Ascending aorta (tissue), 2 donors: ENCODE measurements at regions not wholly inside any gene's neighbourhood (a gene's known extent, or its start where the extent isn't known, plus 50 kb on each side); places are given as distances from the start of the nearest gene placed in this dataset.

ENCODE experiments used
- DNase-seq, 2 donors: peaks; one replicate each; pipeline ENCODE4 v3.0.0-alpha.2; 2019; ENCODE audit warnings: low spot score in 2 of 2
- H3K27ac ChIP-seq, 2 donors: fragments of 200-600 bp; sonication (generic); one replicate each; pipeline ENCODE4 v1.5.1; 2016 to 2017; ENCODE audit warnings: mild to moderate bottlenecking in 1 of 2
- H3K27me3 ChIP-seq: fragments of 200-600 bp; sonication (generic); one replicate; pipeline ENCODE4 v1.5.1; 2017
- H3K36me3 ChIP-seq, 2 donors: fragments of 200-600 bp; sonication (generic); one replicate each; pipeline ENCODE4 v1.5.1; 2016
- H3K4me1 ChIP-seq, 2 donors: fragments of 200-600 bp; sonication (generic); one replicate each; pipeline ENCODE4 v1.5.1; 2016 to 2017; ENCODE audit warnings: mild to moderate bottlenecking in 1 of 2
- H3K4me3 ChIP-seq, 2 donors: fragments of 200-600 bp; sonication (generic); one replicate each; pipeline ENCODE4 v1.5.1; 2016 to 2017; ENCODE audit warnings: mild to moderate bottlenecking in 1 of 2
- H3K9me3 ChIP-seq, 2 donors: fragments of 200-600 bp; sonication (generic); one replicate each; pipeline ENCODE4 v1.5.1; 2016
- CTCF ChIP-seq, 3 experiments: fragments of 200-600 bp in 2 of 3; fragments of 450-650 bp in 1 of 3; sonication (generic) in 2 of 3; IDR thresholded peaks; one replicate each; pipeline ENCODE4 v1.5.1; 2016 to 2019; ENCODE audit warnings: antibody characterized with exemption in 3 of 3, mild to moderate bottlenecking in 1 of 3, moderate library complexity in 1 of 3
- intact Hi-C: fragments of 100-400 bp; cut with DNase I; formaldehyde crosslinking; loops from one replicate; pipeline ENCODE4 v1.15.1; 2023

GRCh38 chrX:69554321-69554947, 50.3 kb downstream of the NALF2 start:
- no peaks in the 10 kb centered on the region for H3K4me1 ChIP-seq
- no peak overlapping the region for H3K4me3 ChIP-seq
- H3K27ac ChIP-seq, result no peak overlapping the region
- DNase-seq, result no peak
- no peaks in the 10 kb centered on the region for H3K36me3 ChIP-seq
- intact Hi-C loops, result no loop called here
- no peak for TF ChIP-seq CTCF (IDR thresholded peaks at IDR 0.05)
- H3K27me3 ChIP-seq, result no peaks in the 10 kb centered on the region
- H3K9me3 ChIP-seq, result no peaks in the 10 kb centered on the region

DNA sequence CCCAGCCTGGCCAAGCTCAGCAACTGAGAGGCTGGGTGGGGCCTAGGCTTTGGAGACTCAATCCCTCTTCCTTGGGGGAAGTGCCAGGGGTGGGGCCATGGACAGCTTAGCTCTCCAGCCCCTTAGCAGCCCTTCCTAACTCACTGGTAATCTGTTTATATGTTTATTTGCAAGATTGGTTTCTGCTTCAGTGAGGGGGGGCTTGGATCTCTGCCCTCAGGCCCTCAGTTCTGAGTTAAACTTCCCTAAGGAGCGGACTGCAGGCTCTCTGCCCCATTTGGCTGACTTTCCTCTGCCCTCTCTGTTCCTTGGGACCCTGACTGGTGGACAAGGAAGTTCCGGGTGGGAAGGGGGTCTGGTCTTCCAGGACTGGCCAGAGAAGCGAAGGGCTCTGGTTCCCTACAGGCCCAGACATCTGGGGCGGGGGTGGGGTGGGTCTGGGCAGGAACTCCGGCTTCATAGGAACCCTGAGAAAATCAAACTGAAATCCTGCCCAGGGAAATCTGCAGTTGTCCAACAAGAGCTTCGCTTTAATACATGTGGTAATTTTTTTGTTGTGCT, 51.4 kb downstream of the NALF2 start:
- intact Hi-C loops, result no loop called here
- no peak for TF ChIP-seq CTCF (IDR thresholded peaks at IDR 0.05)
- no peak overlapping the region for H3K4me3 ChIP-seq
- no peaks in the 10 kb centered on the region for H3K36me3 ChIP-seq
- no peaks in the 10 kb centered on the region for H3K4me1 ChIP-seq
- no peak for DNase-seq
- no peaks in the 10 kb centered on the region for H3K9me3 ChIP-seq
- no peaks in the 10 kb centered on the region for H3K27me3 ChIP-seq
- H3K27ac ChIP-seq, result no peak overlapping the region

GRCh38 chrX:69556060-69557011, 52.2 kb downstream of the NALF2 start:
- H3K4me1 ChIP-seq, result no peaks in the 10 kb centered on the region
- intact Hi-C loops, result no loop called here
- no peak for TF ChIP-seq CTCF (IDR thresholded peaks at IDR 0.05)
- H3K27ac ChIP-seq, result no peak overlapping the region
- no peaks in the 10 kb centered on the region for H3K27me3 ChIP-seq
- DNase-seq, result no peak
- H3K36me3 ChIP-seq, result no peaks in the 10 kb centered on the region
- H3K4me3 ChIP-seq, result no peak overlapping the region
- H3K9me3 ChIP-seq, result no peaks in the 10 kb centered on the region

DNA sequence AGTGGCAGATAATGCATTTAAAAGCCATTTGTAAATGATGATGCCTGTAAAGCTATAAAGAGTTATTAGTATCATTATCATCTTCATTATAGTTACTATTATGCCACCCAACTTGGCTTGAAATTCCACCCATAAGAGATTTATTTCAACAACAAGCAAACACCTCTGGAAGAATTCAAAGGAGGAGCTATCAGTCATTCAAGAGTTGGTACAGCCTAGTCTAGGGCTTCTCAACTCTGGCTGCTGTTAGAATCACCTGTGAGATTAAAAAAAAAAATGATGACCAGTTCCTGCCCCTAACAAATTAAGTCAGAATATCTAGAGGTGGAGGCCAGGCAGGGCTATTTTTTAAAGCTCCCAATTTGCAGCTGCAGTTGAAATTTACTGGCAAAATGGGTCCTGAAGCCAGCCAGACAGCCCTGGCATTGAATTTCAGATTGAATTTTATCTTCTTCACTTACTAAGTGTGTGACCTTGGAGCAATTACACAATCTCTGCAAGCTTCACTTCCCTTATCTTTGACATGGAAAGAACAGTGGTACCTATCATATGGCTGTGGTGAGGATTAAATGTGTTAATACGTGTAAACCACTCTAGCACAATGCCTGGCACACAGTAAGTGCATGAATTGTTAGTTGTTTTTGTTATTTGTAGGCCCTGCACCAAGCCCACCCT, 52.9 kb upstream of the EDA start:
- Histone ChIP-seq H3K27me3 (no peaks in the 10 kb centered on the region), H3K36me3 (no peaks in the 10 kb centered on the region), H3K9me3 (no peaks in the 10 kb centered on the region), H3K4me3 (no peak overlapping the region), H3K4me1 (no peaks in the 10 kb centered on the region), H3K27ac (no peak overlapping the region)
- TF ChIP-seq CTCF (IDR thresholded peaks at IDR 0.05), result no peak
- intact Hi-C loops, result loop anchor here (10.0 kb wide), 1 partner anchor 48 kb away; no protein-coding TSS in a partner anchor
- DNase-seq, result no peak

DNA sequence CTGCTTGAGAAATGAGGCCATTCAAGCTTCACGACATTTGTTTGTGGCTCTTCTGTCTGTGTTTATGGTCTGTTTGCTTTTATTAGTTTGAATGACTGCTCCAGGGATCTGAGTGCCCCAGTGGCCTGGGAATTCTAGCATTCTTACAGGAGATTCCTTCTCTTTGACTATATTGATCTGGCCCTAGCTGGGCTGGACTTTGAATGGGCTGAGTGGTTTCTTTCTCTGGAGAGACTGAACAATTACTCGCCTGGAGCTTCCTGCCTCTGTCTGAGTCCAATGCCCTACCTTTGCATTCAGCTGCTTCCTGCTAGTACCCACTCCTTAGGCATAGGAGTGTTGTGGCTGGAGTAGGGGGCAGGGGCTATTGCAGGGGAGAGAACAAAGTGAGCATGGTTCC, 51.2 kb upstream of the EDA start:
- Histone ChIP-seq H3K36me3 (no peaks in the 10 kb centered on the region), H3K9me3 (no peaks in the 10 kb centered on the region), H3K27me3 (no peaks in the 10 kb centered on the region), H3K27ac (no peak overlapping the region), H3K4me1 (no peaks in the 10 kb centered on the region), H3K4me3 (no peak overlapping the region)
- no peak for TF ChIP-seq CTCF (IDR thresholded peaks at IDR 0.05)
- no peak for DNase-seq
- intact Hi-C loops, result loop anchor here (10.0 kb wide), 1 partner anchor 50 kb away; no protein-coding TSS in a partner anchor
